ENCODE measurements at regions not wholly inside any gene's neighbourhood (a gene's known extent, or its start where the extent isn't known, plus 50 kb on each side); places are given as distances from the start of the nearest gene placed in this dataset.
"Not testable (repeated sequence)": the region's sequence is repeated elsewhere in the genome, so short reads cannot be mapped to it uniquely, and the experiment has no call there.

DNA sequence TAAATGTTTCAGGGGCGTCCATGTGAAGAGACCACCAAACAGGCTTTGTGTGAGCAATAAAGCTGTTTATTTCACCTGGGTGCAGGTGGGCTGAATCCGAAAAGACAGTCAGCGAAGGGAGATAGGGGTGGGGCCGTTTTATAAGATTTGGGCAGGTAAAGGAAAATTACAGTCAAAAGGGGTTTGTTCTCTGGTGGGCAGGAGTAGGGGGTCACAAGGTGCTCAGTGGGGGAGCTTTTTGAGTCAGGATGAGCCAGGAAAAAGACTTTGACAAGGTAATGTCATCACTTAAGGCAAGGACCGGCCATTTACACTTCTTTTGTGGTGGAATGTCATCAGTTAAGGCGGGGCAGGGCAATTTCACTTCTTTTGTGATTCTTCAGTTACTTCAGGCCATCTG is 542.4 kb upstream of the BOD1L1 start:
- not testable (repeated sequence) for DNase-seq (ENCODE audit: low spot score)

DNA sequence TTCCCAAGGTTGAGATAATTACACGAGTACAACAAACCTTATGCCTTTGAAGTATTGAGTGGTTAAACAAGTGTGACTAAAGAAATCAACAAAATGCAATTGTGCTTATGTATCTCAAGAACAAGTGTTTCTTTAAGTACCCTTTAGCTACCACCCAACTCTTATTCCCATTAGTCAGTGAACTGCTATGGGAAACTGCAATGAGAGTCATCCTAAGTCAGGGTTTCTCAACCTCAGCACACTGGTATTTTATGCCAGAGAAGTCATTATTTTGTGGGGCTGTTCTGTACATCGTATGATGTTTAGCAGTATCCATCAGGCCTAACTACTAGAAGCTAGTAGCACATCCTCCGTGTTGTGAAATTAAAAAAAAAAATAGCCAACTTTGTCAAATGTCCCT is 549.1 kb upstream of the BOD1L1 start:
- no peak for DNase-seq (ENCODE audit: low spot score)

DNA sequence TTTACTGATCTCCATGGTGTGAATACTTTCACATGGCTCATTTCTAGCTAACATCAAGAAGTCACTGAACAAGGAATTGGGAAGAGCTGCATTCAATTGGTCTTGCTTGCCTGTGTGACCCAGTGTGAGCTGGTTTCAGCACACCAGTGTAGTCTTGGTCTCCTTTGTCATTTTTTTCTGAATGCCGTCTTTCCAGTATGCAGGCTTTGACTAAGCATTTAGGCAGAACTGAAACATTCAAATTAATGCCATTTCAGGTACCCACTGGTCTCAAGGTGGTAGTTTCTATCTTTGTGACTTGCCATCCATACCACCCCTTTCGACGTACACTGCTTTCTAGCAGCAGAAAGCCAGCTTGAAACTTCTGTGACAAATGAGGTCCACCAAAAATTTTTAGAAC is 550.5 kb upstream of the BOD1L1 start:
- DNase-seq (ENCODE audit: low spot score) = no peak

DNA sequence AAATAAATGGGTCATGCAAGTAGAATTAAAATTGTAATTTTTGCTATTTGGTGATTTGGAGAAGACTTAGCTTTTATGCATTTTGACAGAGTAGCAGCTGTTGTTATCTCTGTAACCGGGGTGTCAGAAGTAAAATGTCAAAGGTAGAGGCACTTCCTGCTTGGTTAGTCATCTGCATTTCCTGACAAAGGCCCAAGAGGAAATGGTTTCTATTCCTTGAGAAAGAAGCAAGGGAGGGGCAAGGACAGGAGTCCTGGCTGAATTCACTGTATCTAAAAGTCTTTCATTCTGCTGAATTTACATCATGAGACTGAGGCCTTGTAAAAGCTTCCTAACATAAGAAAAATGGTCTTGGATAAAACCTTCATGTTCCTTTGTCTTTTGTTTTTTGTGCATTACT is 550.9 kb upstream of the BOD1L1 start:
- DNase-seq (ENCODE audit: low spot score) = no peak

DNA sequence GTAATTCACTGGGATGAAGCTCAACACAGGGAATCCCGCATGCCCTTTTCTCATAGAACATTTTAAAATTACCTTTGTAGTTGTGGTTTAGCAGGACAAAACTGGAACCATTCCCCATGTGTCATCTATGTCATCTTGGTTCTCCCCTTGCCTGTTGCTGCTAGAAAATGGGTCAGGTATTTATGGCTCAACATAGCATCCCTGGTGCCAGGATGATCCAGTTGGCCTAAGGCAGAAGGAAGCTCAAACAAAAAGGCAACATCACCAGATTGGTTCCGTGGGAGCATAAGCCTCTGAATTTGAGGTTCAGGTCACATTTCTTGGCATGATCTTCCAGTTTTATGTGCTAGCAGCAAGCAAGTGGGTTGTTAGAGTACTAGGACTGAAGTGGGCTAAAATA is 552.6 kb upstream of the BOD1L1 start:
- DNase-seq (ENCODE audit: low spot score) = no peak

DNA sequence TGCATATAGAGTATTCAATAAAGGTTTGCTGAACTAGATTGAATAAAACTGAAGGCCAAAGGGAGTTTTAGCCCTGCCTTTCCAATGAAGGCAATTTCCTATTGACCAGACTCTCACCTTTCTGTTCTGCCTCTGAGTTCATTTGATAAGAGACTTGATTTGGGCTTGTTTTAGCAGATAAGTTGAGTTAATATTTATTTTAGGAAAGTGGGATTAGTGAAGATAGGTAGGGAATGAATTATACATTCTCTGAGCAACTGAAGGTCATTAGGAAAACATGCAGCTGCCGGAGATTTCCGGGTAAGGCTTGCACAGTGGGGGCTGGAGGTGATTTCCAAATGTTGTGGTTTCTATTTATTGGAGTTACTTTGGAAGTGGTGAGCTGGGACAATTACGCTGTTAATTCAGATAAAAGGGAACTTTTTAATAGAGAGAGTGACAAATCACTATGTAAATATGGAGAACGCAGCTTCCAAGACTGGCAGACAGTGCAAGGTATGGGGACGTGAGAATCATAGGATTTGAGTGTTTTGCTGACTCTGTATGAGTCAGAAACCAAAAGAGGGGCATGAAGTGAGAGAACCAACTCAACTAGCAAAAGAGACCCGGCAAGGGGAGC is 553.6 kb upstream of the BOD1L1 start:
- no peak for DNase-seq (ENCODE audit: low spot score)

DNA sequence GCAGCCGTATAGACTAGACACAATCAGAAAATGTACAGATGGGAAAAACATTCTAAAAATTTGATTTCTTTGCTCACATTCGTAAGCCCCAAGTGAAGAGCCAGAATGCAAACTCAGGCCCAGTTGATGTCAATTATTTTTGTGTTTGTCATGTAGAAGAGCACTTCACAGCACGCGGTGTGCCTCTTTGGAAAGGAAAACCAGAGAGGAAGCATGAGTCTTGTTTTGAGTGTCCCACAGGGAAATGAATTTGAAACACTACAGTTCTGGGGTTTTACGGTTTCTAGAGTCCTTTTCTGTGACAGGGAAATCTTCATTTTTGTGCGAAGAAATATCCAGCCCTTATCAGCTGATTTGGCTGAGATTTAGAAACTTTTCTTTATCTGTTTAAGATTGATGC is 554.6 kb upstream of the BOD1L1 start:
- no peak for DNase-seq (ENCODE audit: low spot score)

DNA sequence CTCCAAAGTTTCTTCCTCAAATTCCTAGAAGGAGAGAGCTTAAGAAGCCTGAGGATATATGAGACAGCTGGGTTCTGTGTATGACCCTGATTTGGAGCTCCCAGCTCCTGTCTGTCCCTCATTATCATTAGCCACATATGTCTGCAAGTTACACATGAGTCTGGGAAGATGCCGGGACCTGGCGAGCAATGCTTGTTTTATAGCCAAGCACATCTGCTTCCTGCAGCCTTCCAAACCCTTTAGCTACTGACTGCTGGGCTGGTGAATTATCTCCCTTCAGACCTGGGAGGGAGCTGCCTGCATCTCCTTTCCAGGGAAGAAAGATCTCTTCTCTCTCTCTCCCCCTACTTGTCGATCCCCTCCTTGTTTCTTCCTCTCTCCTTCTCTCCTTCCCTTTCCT is 556.7 kb upstream of the BOD1L1 start:
- no peak for DNase-seq (ENCODE audit: low spot score)

DNA sequence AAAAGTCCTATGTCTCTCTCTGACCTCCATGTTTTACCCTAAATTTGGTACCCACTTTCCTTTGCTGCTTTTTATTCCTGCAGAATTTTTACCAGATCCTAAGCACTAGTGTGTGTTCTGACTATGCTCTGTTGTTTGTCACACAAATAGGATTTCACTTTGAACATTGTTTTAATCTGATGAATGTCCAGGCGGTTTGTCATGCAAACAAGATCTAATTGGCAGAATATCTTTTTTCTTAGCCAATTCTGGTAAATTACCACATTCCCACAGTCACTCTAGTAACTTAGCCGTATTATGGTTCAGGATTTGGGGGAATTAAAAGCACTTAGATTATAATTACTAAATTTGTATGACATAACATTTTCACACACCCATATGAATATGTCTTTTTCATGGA is 557.2 kb upstream of the BOD1L1 start:
- DNase-seq (ENCODE audit: low spot score) = no peak

DNA sequence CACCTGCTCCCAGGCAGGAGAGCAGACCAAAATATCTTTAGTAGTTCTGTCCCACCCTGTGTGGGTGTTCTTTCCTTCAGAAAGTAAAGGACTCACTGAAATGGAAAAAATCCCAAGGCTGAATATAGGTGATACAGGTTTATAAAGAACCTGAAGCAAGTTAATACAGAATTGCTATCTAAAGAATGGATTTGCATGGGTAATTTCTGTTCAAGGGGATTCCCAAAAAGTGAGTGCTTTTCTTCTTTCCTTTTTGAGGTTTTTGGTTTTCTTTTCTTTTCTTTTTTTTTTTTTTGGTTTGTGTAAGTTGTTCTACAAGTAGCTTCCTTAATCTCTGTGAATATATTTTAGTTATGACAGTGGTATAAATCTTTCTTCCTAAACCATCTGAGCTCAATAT is 560.7 kb upstream of the BOD1L1 start:
- no peak for DNase-seq (ENCODE audit: low spot score)

DNA sequence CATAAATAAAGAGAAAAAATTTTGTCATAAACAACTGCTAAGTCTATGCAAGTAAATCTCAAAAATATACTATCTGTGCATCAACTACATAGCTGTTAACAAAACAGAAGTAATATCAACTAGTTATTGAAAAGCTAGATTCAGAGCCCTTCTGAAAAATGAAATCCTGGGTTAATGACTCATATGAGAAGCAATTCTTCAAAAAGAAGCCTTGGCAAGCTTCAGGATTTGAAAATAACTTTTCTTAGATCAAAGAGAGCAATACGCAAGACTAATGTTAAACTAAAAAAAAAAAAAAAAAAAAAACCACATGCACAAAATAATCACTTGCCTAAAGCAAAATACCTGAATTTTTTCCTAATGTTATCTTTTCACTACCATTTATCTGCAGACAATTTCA is 566.1 kb upstream of the BOD1L1 start:
- DNase-seq (ENCODE audit: low spot score) = no peak

DNA sequence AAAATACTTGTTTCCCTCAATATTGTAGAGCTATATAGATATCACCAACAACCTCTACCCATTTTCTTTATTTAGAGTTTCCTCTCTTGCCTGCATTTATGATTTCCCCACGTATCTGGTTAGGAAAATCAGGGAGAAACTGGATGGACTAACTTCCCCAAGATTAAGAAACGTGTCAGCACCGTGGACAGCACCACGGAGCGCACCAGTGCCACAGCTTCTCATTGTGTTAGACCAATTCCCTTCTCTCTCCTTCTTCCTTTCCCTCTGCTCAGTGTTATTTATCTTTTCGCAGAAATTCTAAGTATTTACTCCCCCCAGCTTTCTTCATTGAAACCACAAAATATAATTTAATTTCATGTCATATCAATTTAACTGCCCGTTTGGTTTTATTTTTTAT is 568.6 kb upstream of the BOD1L1 start:
- DNase-seq (ENCODE audit: low spot score) = no peak

DNA sequence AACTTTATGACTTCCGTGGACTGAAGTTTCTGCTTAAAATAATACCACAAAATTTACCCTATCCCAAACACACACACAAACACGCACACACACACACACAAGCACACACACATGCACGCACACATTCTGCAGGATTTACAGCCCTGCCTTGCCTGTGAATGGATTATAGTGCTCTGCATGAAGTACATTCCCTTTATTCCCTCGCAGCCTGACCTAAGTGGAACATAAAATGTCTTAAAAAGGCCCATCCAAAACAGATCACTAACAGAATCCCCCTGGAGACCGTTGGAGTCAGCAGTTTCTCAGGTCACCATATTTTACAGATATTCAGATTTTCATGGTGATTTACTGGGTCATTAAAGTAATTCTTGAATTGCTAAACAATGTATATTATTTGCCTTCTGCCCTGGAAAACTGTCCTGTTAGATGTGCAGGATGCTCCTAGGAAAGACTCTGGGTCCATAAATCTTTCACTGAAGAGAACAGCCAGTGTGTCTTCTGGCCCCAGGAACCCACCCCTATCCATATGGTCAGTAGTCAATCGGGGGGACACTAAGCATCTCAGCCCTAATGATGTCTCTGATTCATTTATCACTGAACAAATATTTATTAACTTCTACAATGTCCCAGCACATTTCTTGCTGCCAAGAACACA is 587.7 kb upstream of the BOD1L1 start:
- DNase-seq (ENCODE audit: low spot score) = no peak

DNA sequence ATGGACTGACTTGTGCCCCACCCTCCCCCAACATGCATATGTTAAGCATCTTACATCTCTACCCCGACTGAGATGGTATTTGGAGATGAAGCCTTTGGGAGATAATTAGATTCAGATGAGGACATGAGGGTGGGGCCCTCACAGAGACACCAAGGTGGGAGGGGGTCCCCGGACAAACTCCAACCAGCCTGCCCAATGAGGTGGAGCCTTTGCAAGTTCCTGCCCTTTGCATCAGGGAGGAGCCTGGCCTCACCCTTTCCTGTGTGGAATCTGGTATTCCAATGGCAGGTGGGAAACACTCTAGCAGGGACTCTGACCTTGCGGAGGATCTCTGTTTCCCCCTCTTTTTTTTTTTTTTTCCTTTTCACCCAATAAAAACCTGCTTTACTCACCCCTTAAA is 589.9 kb upstream of the BOD1L1 start:
- no peak for DNase-seq (ENCODE audit: low spot score)

DNA sequence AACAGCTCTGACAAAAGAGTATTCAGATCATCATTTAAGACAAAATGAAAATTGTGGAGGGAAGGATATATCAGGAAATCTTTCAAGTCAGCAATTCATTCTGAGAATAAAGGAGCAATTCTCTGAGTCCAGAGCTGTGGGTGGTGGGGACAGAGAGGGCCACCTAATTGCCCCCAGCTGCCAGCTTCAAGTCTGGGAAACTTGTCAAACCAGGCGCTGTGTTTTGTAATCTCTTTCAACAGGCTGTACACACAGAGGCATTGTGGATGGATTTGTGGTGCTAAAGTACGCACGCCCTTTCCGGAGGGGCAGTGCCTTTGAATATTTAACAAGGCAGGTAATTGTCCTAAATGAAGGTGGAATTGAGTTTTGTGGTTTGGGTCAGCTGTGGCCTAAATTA is 591.1 kb upstream of the BOD1L1 start:
- DNase-seq (ENCODE audit: low spot score) = no peak

DNA sequence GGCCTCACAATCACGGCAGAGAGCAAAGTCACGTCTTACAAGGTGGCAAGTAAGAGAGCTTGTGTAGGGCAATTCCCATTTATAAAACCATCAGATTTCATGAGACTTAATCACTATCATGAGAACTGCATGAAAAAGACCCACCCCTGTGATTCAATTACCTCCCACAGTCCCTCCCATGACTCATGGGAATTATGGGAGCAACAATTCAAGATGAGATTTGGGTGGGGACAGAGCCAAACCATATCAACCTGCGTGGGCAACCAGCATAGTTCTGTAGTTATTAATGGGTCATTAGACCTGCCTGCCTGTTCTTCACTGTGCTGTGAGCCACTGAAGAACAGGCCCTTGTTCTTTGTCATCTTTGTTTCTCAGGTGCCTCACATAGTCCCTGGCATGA is 593.7 kb upstream of the BOD1L1 start:
- no peak for DNase-seq (ENCODE audit: low spot score)

DNA sequence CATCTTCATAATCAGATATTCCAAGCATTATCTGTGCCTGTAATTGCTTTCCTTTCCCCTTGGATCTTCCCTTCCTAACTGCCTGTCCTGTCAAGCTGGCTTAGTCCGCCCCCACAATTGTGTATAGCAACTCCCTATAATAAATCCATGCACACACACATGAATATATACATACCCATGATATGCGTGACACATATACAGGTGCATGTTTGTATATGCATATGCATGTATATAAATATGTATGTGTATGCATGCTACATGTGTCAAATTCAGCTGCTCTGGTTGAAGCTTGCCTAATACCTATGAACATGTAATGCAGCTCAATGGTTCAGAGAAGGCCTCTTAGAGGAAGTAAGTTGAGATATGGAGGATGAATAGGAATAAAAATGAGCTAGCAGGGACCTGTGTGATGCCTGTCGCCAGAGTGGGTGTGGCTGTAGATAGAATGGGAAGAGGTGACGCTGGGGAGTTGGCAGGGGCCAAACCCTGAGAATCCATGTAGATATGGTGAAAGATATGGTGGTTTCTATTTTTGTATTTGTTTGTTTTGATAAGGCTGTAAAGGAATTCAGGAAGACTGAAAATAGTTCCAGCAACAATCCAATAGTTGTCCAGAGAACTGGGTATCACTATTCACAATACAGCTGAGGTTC is 595.0 kb upstream of the BOD1L1 start:
- DNase-seq (ENCODE audit: low spot score) = no peak

DNA sequence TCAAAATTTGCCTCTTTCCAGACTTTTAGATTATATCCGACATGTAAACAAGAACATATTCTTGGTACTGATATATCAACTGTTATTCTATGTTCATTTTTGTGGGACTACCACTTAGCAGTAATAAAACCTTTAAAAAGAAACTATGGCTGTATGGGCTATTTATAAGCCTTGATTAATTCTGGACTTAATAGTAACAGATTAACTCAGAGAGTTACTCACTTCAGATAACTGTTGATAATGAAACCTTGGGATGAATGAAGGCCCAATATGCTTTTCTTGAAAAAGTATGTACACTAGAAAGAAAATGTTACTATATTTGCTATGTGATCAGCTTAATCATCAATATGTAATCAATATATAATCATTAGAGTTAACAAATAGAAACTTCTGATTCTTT is 595.9 kb upstream of the BOD1L1 start:
- no peak for DNase-seq (ENCODE audit: low spot score)

DNA sequence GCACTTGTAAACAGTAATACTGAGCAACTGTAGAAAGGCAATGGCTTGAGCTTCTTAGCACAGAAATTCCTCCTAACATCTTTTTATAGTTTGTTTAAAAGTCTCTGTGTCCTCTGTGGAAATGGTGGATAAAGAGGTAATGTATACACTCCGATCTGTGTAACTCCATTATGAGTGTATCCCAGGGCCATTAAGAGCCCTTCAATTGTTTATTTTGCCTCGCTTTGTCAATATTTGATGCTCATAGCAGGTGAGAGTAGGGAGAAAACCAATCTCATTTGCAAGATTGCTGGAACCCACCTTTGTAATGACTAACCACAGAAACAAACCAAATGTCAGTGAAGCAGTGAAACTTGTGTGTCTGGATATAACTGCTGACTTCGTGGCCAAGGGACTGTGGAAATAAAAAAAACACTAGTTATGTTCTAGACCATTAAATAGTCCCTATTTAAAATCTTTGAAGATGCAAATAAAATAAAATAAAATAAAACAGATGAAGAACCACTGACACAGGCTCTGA is 598.2 kb upstream of the BOD1L1 start:
- DNase-seq (ENCODE audit: low spot score) = no peak

DNA sequence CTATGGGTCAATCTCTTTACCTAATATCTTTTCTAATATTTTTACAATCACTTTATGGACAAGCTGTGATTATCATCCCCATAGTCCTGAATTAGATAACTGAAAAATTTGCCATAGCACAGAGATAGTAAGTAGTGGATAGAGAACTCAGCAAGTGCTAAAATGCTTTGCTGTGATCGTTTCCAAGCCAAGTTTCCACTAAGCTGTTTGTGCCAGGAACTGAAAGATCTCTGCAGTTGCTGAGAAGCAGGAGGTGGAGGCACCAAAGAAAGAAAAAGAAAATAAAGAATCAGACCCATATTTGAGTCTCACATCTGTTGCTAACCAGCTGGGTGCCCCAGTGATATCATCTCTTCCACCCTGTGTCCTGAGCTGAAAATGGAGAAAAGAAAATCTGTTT is 605.6 kb upstream of the BOD1L1 start:
- DNase-seq (ENCODE audit: low spot score) = no peak

DNA sequence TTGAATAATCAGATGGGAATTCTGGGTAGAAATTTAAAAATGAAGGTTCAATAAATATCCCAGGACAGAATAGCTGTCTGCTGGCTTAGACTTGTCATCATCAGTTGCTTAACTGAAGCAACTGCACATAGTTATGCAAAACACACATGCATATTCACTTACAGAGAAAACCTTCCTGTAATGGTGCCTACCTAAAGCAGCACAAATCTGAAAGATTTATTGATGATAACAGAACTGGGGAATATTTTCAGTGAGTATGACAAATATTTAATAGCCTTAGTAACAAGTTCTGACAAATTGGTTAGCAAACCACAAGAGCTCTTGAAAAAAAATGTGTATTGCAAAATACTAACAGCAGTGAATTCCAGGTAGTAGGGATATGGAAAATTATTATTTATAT is 606.8 kb upstream of the BOD1L1 start:
- no peak for DNase-seq (ENCODE audit: low spot score)

DNA sequence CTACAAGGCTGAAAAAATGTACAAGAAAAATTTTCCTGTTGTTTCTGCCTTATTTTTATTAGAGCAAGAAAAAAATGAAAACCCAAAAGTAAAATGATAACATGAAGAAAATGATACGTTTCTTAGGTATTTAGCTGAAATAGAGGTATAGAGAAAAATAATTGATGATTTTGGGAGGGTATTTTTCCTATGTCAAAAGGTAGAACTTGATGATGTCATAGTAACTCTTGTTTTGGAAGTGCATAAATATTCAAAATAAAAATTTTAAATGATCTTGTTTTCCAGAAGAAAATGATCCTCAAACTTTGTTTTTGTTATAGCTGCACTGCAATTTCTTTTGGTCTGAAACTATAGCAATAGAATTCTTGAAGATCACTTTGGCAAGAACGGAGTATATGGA is 608.8 kb upstream of the BOD1L1 start:
- no peak for DNase-seq (ENCODE audit: low spot score)

DNA sequence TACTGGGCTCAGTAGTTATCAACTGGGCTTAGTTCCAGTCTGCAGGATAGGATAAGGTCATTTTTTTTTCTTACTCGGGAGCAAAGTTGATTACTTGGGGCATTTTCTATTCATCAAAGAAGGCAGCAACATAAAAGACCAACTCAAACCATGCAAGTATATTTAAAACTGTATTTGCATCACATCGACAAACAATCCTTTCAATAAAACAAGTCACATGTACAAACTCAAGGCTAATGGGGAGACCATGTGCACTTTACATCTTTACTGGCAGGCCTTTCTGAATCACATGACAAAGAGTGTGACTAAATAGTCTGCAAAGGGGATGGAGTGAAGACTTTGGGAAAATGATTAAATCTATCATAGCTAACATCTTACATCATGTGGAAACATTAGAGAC is 610.4 kb upstream of the BOD1L1 start:
- DNase-seq (ENCODE audit: low spot score) = no peak

DNA sequence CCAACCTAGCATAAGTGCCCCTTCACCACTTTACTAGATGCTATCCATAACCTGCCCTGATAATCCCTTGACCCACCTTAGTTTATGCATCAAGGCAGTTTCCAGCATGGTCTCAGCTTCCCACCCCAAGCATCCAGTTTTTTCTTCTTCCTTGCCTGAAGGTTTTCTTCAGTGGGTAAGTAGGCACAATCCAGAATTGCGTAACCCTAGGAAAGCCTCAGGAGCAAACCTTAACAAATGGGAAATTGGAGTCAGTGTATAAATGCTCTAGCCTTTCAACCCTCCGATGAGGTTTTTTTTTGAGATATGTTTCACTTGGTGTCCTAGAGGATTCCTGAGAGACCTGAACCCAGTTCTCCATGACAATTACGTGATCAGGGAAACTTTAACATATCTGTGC is 614.0 kb upstream of the BOD1L1 start:
- no peak for DNase-seq (ENCODE audit: low spot score)

Data from hematopoietic multipotent progenitor cell treated with erythropoietin and hydrocortisone succinate and interleukin-3 and kit ligand, for 15 days (in vitro differentiated cells).